Spinal cord (tissue), 9 donors: ENCODE measurements at regions not wholly inside any gene's neighbourhood (a gene's known extent, or its start where the extent isn't known, plus 50 kb on each side); places are given as distances from the start of the nearest gene placed in this dataset.

Experiments
- DNase-seq, 6 donors: peaks; one replicate each; pipeline versions ENCODE4 v3.0.0 to v3.0.0-alpha.2; 2013 to 2015; ENCODE audit warnings: low spot score in 6 of 6, low read depth in 4 of 6
- H3K27ac ChIP-seq: one replicate; pipeline ENCODE4 v1.5.1; 2013; ENCODE audit warnings: low read depth, low read length, control low read depth
- H3K27me3 ChIP-seq: one replicate; pipeline ENCODE4 v1.6.1; 2013; ENCODE audit warnings: low read length; ENCODE audit not compliant: control insufficient read depth, insufficient read depth
- H3K36me3 ChIP-seq: one replicate; pipeline ENCODE4 v1.6.1; 2013; ENCODE audit warnings: low read length; ENCODE audit not compliant: control insufficient read depth, insufficient read depth
- H3K4me1 ChIP-seq: one replicate; pipeline ENCODE4 v1.6.1; 2013; ENCODE audit warnings: low read length; ENCODE audit not compliant: control insufficient read depth, insufficient read depth
- H3K4me3 ChIP-seq: one replicate; pipeline ENCODE4 v1.5.1; 2013; ENCODE audit warnings: low read depth, low read length, control low read depth
- H3K9me3 ChIP-seq: one replicate; pipeline ENCODE4 v1.6.1; 2013; ENCODE audit warnings: low read length; ENCODE audit not compliant: control insufficient read depth, insufficient read depth
- whole genome bisulfite sequencing: methylation state at CpG from one replicate; pipeline ENCODE4 v1.1.5; 2013; ENCODE audit warnings: missing lambda C conversion rate; ENCODE audit not compliant: insufficient coverage; 5-methylcytosine and 5-hydroxymethylcytosine counted together
- donor health status: healthy.

GRCh38 chr13:71240911-71241310 lies 626.1 kb downstream of the DACH1 start:
- peaks cover 3% of the 10 kb centered on the region for H3K4me1 ChIP-seq
- H3K9me3 ChIP-seq: no peaks in the 10 kb centered on the region
- H3K27ac ChIP-seq: no peak overlapping the region
- DNase-seq: peak in 2 of 6 donors; percentile 34 to 37
- no peaks in the 10 kb centered on the region for H3K27me3 ChIP-seq
- WGBS: no CpG with 5 or more reads among the region's 1 CpG
- no peaks in the 10 kb centered on the region for H3K36me3 ChIP-seq
- no peak overlapping the region for H3K4me3 ChIP-seq

DNA sequence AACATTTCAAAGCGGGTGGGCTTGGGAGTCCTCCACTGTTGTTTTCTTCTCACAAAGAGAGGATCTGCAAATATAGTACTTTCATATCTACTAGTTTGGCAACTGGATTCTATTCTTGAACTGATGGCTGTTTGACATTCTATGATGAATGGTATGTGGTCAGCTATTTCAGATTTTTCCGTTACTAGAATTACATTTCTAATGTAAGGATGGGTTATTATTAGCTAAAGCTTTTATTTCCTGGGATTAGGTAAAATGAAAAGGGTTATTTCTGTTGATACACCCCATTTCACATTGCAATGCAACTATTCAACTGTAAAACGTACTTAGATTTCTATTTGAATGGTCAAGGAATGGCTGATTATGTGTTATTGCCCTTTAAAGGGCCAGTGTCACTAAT lies 629.7 kb downstream of the DACH1 start:
- Histone ChIP-seq H3K4me3 (no peak overlapping the region), H3K9me3 (no peaks in the 10 kb centered on the region), H3K27ac (no peak overlapping the region), H3K27me3 (no peaks in the 10 kb centered on the region), H3K4me1 (peaks cover 3% of the 10 kb centered on the region), H3K36me3 (no peaks in the 10 kb centered on the region)
- DNase-seq: no peak
- no CpG with 5 or more reads among the region's 3 CpGs for WGBS

GRCh38 chr13:71219698-71220415 lies 647.1 kb downstream of the DACH1 start:
- no peaks in the 10 kb centered on the region for H3K27me3 ChIP-seq
- H3K4me3 ChIP-seq: no peak overlapping the region
- 80% methylated on average over 2 of the region's 8 CpGs for WGBS
- no peaks in the 10 kb centered on the region for H3K36me3 ChIP-seq
- DNase-seq: peak in 3 of 6 donors; percentile 14 to 90 (median 23)
- H3K9me3 ChIP-seq: no peaks in the 10 kb centered on the region
- no peaks in the 10 kb centered on the region for H3K4me1 ChIP-seq
- H3K27ac ChIP-seq: no peak overlapping the region

- Histone ChIP-seq H3K4me1 (no peaks in the 10 kb centered on the region), H3K27me3 (no peaks in the 10 kb centered on the region), H3K4me3 (no peak overlapping the region), H3K27ac (no peak overlapping the region), H3K9me3 (no peaks in the 10 kb centered on the region), H3K36me3 (no peaks in the 10 kb centered on the region)
- DNase-seq: peak in 2 of 6 donors; percentile 17 to 89
- WGBS: no CpG with 5 or more reads among the region's 3 CpGs
Measured at GRCh38 chr13:71218960-71219359, 648.0 kb downstream of the DACH1 start.

- Histone ChIP-seq H3K4me1 (no peaks in the 10 kb centered on the region), H3K9me3 (no peaks in the 10 kb centered on the region), H3K27me3 (no peaks in the 10 kb centered on the region), H3K4me3 (no peak overlapping the region), H3K27ac (no peak overlapping the region), H3K36me3 (no peaks in the 10 kb centered on the region)
- DNase-seq: no peak
- 94% methylated on average over 2 of the region's 3 CpGs for WGBS
Measured at GRCh38 chr13:71217827-71218226, 649.2 kb downstream of the DACH1 start.

DNA sequence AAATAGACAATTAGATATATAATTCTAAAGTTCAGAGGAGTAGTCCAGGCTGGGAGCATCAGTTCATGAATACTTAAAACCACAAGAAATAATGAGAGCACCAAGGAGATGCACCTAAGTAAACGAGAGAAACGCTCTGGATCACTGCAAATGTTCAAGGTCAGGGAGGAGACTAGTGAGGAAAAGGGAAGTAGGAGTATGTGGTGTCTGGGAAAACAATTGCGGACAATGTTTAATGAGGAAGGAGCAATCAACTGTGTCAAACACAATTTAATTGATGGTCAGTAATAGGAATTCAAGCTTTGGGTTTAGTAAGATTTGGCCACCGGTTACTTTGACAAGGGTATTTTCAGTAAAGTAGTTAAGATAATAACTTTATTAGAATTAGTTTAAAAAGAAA lies 652.2 kb downstream of the DACH1 start:
- DNase-seq: no peak
- H3K36me3 ChIP-seq: no peaks in the 10 kb centered on the region
- H3K9me3 ChIP-seq: no peaks in the 10 kb centered on the region
- H3K27me3 ChIP-seq: no peaks in the 10 kb centered on the region
- H3K4me1 ChIP-seq: no peaks in the 10 kb centered on the region
- H3K4me3 ChIP-seq: no peak overlapping the region
- H3K27ac ChIP-seq: no peak overlapping the region
- WGBS: 74% methylated on average over 3 of the region's 4 CpGs

DNA sequence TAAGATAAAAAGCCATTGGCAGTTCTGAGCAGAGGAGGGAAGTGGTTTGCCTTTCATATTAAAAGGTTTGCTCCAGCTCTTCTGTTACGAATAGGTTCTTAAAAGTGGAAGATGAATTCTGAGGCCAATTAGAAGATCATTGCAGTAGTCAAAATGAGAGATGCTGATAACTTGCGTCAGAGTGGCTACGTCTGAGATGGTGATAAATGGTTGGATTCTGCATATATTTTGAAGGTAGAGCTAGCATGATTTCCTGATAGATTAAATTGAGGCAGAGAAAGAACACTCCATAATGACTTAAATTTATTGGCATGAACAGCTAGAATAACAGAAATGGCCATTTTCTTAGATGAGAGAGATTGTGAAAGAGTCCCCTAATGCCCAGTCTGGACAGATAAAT lies 652.6 kb downstream of the DACH1 start:
- Histone ChIP-seq H3K9me3 (no peaks in the 10 kb centered on the region), H3K4me1 (no peaks in the 10 kb centered on the region), H3K4me3 (no peak overlapping the region), H3K27me3 (no peaks in the 10 kb centered on the region), H3K27ac (no peak overlapping the region), H3K36me3 (no peaks in the 10 kb centered on the region)
- DNase-seq: no peak
- WGBS: 86% methylated on average over 2 of the region's 3 CpGs

- Histone ChIP-seq H3K9me3 (no peaks in the 10 kb centered on the region), H3K27ac (no peak overlapping the region), H3K36me3 (no peaks in the 10 kb centered on the region), H3K27me3 (no peaks in the 10 kb centered on the region), H3K4me1 (no peaks in the 10 kb centered on the region), H3K4me3 (no peak overlapping the region)
- DNase-seq: no peak
- WGBS: 100% methylated on average over 2 of the region's 2 CpGs
Measured at GRCh38 chr13:71213252-71213821, 653.7 kb downstream of the DACH1 start.

- no peaks in the 10 kb centered on the region for H3K9me3 ChIP-seq
- no peaks in the 10 kb centered on the region for H3K27me3 ChIP-seq
- H3K4me3 ChIP-seq: no peak overlapping the region
- H3K4me1 ChIP-seq: no peaks in the 10 kb centered on the region
- peak in 1 of 6 donors; percentile 55 for DNase-seq
- no peak overlapping the region for H3K27ac ChIP-seq
- H3K36me3 ChIP-seq: no peaks in the 10 kb centered on the region
Measured at GRCh38 chr13:71210861-71211260, 656.1 kb downstream of the DACH1 start.

GRCh38 chr13:71209217-71209616 lies 657.8 kb downstream of the DACH1 start:
- no peak for DNase-seq
- H3K4me3 ChIP-seq: no peak overlapping the region
- no peaks in the 10 kb centered on the region for H3K27me3 ChIP-seq
- WGBS: no CpG with 5 or more reads among the region's 2 CpGs
- no peaks in the 10 kb centered on the region for H3K36me3 ChIP-seq
- H3K9me3 ChIP-seq: no peaks in the 10 kb centered on the region
- H3K4me1 ChIP-seq: no peaks in the 10 kb centered on the region
- no peak overlapping the region for H3K27ac ChIP-seq
